Testis (tissue), 2 donors: ENCODE measurements at regions not wholly inside any gene's neighbourhood (a gene's known extent, or its start where the extent isn't known, plus 50 kb on each side); places are given as distances from the start of the nearest gene placed in this dataset.
"Not testable (repeated sequence)": the region's sequence is repeated elsewhere in the genome, so short reads cannot be mapped to it uniquely, and the experiment has no call there.

Experiments
- DNase-seq: peaks from one replicate; pipeline ENCODE4 v3.0.0-alpha.2; 2019
- H3K27ac ChIP-seq, 2 donors: fragments of 200-600 bp; sonication (generic); one replicate each; pipeline ENCODE4 v1.5.1; 2019
- H3K27me3 ChIP-seq: fragments of 200-600 bp; sonication (generic); one replicate; pipeline ENCODE4 v1.5.1; 2019
- H3K36me3 ChIP-seq: fragments of 200-600 bp; sonication (generic); one replicate; pipeline ENCODE4 v1.5.1; 2017; ENCODE audit warnings: low read depth; ENCODE audit errors: missing control alignments
- H3K4me1 ChIP-seq: fragments of 200-600 bp; sonication (generic); one replicate; pipeline ENCODE4 v1.5.1; 2019
- H3K4me3 ChIP-seq, 2 donors: fragments of 200-600 bp; sonication (generic); one replicate each; pipeline ENCODE4 v1.5.1; 2017 to 2019
- H3K9me3 ChIP-seq: fragments of 200-600 bp; sonication (generic); one replicate; pipeline ENCODE4 v1.5.1; 2017
- POLR2A ChIP-seq: fragments of 450-650 bp; IDR thresholded peaks from one replicate; pipeline ENCODE4 v1.6.1; 2017; ENCODE audit warnings: antibody characterized with exemption, mild to moderate bottlenecking, moderate library complexity
- WGBS, 2 donors: methylation state at CpG; one replicate each; pipeline ENCODE4 v1.1.5; 2018; 5-methylcytosine and 5-hydroxymethylcytosine counted together
- intact Hi-C: fragments of 100-400 bp; cut with DNase I; formaldehyde crosslinking; loops from one replicate; pipeline ENCODE4 v1.15.1; 2023; ENCODE audit warnings: low total_unique reads
- TF ChIP-seq, protein P1 (sequence below), 3 experiments: fragments of 450-650 bp in 2 of 3; fragments of 200-600 bp in 1 of 3; sonication (generic) in 1 of 3; IDR thresholded peaks; one replicate each; pipeline ENCODE4 v1.5.1; 2016 to 2019; ENCODE audit warnings: antibody characterized with exemption in 3 of 3, mild to moderate bottlenecking in 2 of 3, moderate library complexity in 1 of 3

DNA sequence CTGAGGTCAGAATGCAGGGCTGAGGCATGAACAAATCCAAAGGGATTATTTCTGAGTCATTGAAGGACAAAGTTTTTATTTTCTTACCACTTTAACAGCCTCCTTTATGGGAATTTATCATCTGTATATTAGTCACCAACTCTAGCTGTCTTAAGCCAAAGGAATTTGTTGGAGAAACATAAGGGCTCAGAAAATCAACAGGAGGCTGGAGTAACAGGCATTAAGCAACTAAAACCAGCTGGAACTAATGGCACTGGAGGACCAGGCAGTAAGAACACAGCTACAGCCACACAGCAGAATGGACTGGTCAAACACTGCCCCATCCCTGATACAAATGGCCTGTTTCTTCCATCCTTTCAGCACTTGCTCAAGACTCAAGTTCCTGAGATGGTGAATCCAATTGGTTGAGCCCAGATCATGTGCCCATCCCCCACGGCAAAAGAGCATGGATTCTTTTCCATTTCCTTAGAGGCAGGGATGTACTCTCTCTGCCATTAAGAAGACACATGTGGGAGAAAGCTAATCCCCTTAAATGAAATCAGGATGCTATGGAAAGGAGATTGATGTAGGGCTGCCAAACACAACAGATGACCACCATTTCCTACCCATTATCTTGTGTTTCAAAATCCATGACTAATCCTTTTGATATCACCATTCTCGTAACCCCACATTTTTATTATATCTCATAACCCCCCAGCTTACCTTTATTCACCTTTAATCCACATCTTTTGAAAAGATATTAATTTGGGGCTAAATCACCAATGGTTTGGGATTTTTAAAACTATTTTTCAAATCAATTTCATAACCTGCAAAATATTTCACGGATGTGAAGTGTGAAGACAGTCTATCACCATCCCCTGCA lies 157.0 kb upstream of the FNDC3A start:
- Histone ChIP-seq H3K36me3 (no peaks in the 10 kb centered on the region), H3K9me3 (no peaks in the 10 kb centered on the region), H3K27me3 (no peaks in the 10 kb centered on the region), H3K4me1 (no peaks in the 10 kb centered on the region), H3K27ac (no peak overlapping the region), H3K4me3 (no peak overlapping the region)
- WGBS, 2 donors = 78 to 82% methylated on average over 3 of the region's 3 CpGs
- intact Hi-C loops = no loop called here
- TF ChIP-seq POLR2A = no peak
- TF ChIP-seq, protein P1, sequence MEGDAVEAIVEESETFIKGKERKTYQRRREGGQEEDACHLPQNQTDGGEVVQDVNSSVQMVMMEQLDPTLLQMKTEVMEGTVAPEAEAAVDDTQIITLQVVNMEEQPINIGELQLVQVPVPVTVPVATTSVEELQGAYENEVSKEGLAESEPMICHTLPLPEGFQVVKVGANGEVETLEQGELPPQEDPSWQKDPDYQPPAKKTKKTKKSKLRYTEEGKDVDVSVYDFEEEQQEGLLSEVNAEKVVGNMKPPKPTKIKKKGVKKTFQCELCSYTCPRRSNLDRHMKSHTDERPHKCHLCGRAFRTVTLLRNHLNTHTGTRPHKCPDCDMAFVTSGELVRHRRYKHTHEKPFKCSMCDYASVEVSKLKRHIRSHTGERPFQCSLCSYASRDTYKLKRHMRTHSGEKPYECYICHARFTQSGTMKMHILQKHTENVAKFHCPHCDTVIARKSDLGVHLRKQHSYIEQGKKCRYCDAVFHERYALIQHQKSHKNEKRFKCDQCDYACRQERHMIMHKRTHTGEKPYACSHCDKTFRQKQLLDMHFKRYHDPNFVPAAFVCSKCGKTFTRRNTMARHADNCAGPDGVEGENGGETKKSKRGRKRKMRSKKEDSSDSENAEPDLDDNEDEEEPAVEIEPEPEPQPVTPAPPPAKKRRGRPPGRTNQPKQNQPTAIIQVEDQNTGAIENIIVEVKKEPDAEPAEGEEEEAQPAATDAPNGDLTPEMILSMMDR (IDR thresholded peaks at IDR 0.05) = no peak
- no peak for DNase-seq

DNA sequence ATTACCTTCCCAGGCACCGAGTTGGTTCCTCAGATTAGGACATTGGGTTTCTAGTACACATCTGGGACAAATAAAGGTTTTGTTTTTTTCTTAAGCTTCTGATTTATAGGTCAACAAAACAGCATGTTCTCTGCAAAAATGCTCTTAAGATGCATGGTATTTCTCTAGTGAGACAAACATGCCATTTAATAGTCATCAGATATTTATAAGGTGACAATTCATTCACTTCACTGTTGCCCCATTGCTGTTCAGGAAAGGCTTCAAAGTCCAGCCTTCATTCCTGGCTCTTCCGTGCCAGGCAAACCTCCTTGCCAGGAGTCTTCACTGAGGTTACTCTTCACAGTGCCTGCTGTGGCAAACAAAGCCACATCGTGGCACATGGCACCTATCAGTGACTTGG lies 156.3 kb upstream of the FNDC3A start:
- Histone ChIP-seq H3K4me1 (no peaks in the 10 kb centered on the region), H3K4me3 (no peak overlapping the region), H3K27me3 (no peaks in the 10 kb centered on the region), H3K9me3 (no peaks in the 10 kb centered on the region), H3K27ac (no peak overlapping the region), H3K36me3 (no peaks in the 10 kb centered on the region)
- 67 to 79% methylated on average over 3 of the region's 3 CpGs for WGBS, 2 donors
- TF ChIP-seq, protein P1 (IDR thresholded peaks at IDR 0.05) = no peak
- no peak for TF ChIP-seq POLR2A
- DNase-seq = no peak
- intact Hi-C loops = no loop called here

DNA sequence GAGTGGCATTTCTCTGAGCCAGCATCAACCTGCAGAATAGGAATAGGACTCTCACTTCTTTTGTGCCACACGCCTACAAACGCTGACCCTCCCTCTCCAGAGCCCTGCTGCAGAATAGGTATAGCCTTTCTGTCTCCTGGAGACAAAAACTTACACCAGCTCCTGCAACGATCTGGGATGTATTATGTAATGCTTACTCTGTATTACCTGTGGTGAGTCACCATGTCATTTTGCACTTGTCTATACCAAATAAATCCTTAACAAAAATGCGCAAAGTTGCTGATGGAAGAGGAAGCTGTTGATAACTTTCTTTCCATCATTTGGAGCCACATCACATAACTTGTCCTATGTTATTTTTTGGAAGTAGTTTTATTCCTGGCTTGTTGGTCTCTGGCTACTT lies 155.8 kb upstream of the FNDC3A start:
- 83 to 93% methylated on average over 4 of the region's 4 CpGs for WGBS, 2 donors
- Histone ChIP-seq H3K27me3 (no peaks in the 10 kb centered on the region), H3K4me3 (no peak overlapping the region), H3K4me1 (no peaks in the 10 kb centered on the region), H3K27ac (no peak overlapping the region), H3K36me3 (no peaks in the 10 kb centered on the region), H3K9me3 (no peaks in the 10 kb centered on the region)
- intact Hi-C loops = no loop called here
- no peak for DNase-seq
- no peak for TF ChIP-seq POLR2A
- TF ChIP-seq, protein P1 (IDR thresholded peaks at IDR 0.05) = no peak

DNA sequence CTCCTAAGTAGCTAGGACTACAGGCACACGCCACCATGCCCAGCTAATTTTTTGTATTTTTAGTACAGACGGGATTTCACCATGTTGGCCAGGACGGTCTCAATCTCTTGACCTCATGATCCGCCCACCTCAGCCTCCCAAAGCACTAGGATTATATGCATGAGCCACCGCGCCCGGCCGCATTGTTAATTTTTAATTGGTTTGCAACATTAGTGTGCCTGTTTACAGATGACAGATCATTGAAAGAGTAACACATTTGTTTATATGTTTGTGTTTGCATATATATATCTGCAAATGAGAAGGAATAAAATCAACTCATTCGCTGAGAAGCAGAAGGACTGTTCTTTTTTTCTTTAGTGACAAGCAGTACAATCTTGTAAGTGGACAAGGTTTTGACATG lies 152.2 kb upstream of the FNDC3A start:
- intact Hi-C loops, H3K27me3 ChIP-seq, DNase-seq, H3K4me3 ChIP-seq, H3K27ac ChIP-seq, H3K36me3 ChIP-seq, H3K4me1 ChIP-seq, H3K9me3 ChIP-seq: not testable (repeated sequence)
- WGBS, 2 donors = 90 to 96% methylated on average over 9 of the region's 9 CpGs

DNA sequence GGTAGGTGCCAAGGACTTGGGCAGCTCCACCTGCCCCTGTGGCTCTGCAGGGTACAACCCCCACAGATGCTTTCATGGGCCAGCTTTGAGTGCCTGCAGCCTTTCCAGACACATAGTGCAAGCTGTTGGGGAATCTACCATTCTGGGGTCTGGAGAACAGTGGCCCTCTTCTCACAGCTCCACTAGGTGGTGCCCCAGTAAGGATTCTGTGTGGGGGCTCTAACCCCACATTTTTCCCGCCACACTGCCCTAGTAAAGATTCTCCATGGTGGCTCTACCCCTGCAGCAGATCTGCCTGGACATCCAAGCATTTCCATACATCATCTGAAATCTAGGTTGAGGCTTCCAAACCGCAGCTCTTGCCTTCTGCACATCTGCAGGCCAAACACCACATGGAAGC lies 149.7 kb upstream of the FNDC3A start:
- no peak for TF ChIP-seq POLR2A
- TF ChIP-seq, protein P1 (IDR thresholded peaks at IDR 0.05) = no peak
- intact Hi-C loops = no loop called here
- H3K27me3 ChIP-seq = no peaks in the 10 kb centered on the region
- H3K4me1 ChIP-seq = no peaks in the 10 kb centered on the region
- WGBS, 2 donors = 93 to 100% methylated on average over 2 of the region's 2 CpGs
- H3K4me3 ChIP-seq = no peak overlapping the region
- H3K9me3 ChIP-seq = no peaks in the 10 kb centered on the region
- H3K27ac ChIP-seq = no peak overlapping the region
- no peaks in the 10 kb centered on the region for H3K36me3 ChIP-seq
- no peak for DNase-seq

DNA sequence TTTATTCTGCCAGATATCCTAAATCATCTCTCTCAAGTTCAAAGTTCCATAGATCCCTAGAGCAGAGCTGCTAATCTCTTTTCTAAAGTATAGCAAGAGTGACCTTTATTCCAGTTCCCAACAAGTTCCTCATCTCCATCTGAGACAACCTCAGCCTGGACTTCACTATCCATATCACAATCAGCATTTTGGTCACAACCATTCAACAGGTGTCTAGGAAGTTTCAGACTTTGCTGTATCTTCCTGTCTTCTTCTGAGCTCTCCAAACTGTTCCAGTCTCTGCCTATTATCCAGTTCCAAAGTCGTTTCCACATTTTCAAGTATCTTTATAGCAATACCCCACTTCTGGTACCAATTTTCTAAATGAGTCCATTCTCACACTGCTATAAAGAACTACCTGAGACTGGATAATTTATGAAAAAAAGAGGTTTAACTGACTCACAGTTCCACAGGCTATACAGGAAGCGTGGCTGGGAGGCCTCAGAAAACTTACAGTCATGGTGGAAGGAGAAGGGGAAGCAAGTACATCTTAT lies 148.7 kb upstream of the FNDC3A start:
- H3K36me3 ChIP-seq, H3K4me3 ChIP-seq, H3K27ac ChIP-seq, H3K9me3 ChIP-seq, H3K4me1 ChIP-seq, intact Hi-C loops, H3K27me3 ChIP-seq, DNase-seq: not testable (repeated sequence)
- 38 to 63% methylated on average over 2 of the region's 2 CpGs for WGBS, 2 donors
